ENCODE measurements at regions not wholly inside any gene's neighbourhood (a gene's known extent, or its start where the extent isn't known, plus 50 kb on each side); places are given as distances from the start of the nearest gene placed in this dataset.

GRCh38 chr6:9062596-9062995, 627.3 kb upstream of the SLC35B3 start:
- no peak overlapping the region for H3K9ac ChIP-seq (ENCODE audit: insufficient read depth in 1 of 2, low read length in 2 of 2)
- 71 to 76% methylated on average over 1 to 2 of the region's 2 CpGs for WGBS, 2 donors
- H3K4me1 ChIP-seq (ENCODE audit: control insufficient read depth in 5 of 5, insufficient read depth in 5 of 5, low read length in 5 of 5) = peaks cover 0 to 14% (median 0%) of the 10 kb centered on the region in 5 donors
- ATAC-seq (ENCODE audit: insufficient read depth, low FRiP score) = no peak
- no peak overlapping the region for H3K27ac ChIP-seq (ENCODE audit: low read depth in 1 of 2, low read length in 1 of 2)
- DNase-seq = peak in 2 of 3 donors; percentile 80 to 91
- H3K4me3 ChIP-seq = no peak overlapping the region
- H3K27me3 ChIP-seq (ENCODE audit: control insufficient read depth in 3 of 3, insufficient read depth in 3 of 3, low read length in 2 of 3) = no peaks in the 10 kb centered on the region
- no peaks in the 10 kb centered on the region for H3K9me3 ChIP-seq (ENCODE audit: control insufficient read depth in 4 of 4, insufficient read depth in 3 of 4, low read length in 3 of 4)
- no peak for TF ChIP-seq CTCF (IDR thresholded peaks at IDR 0.05; ENCODE audit: control extremely low read depth, extremely low read depth)
- H3K36me3 ChIP-seq (ENCODE audit: control insufficient read depth in 4 of 4, insufficient read depth in 4 of 4, low read length in 4 of 4) = no peaks in the 10 kb centered on the region

GRCh38 chr6:9057937-9058336, 622.6 kb upstream of the SLC35B3 start:
- TF ChIP-seq CTCF (IDR thresholded peaks at IDR 0.05; ENCODE audit: control extremely low read depth, extremely low read depth) = no peak
- no peak overlapping the region for H3K4me3 ChIP-seq
- DNase-seq (peak in 2 of 3 donors; percentile 21 to 31), ATAC-seq (ENCODE audit: insufficient read depth, low FRiP score) (no peak)
- peaks cover 0 to 11% (median 0%) of the 10 kb centered on the region in 5 donors for H3K4me1 ChIP-seq (ENCODE audit: control insufficient read depth in 5 of 5, insufficient read depth in 5 of 5, low read length in 5 of 5)
- H3K36me3 ChIP-seq (ENCODE audit: control insufficient read depth in 4 of 4, insufficient read depth in 4 of 4, low read length in 4 of 4) = no peaks in the 10 kb centered on the region
- no peaks in the 10 kb centered on the region for H3K27me3 ChIP-seq (ENCODE audit: control insufficient read depth in 3 of 3, insufficient read depth in 3 of 3, low read length in 2 of 3)
- H3K9ac ChIP-seq (ENCODE audit: insufficient read depth in 1 of 2, low read length in 2 of 2) = no peak overlapping the region
- no peak overlapping the region for H3K27ac ChIP-seq (ENCODE audit: low read depth in 1 of 2, low read length in 1 of 2)
- WGBS, 2 donors = 61 to 75% methylated on average over 2 of the region's 2 CpGs
- H3K9me3 ChIP-seq (ENCODE audit: control insufficient read depth in 4 of 4, insufficient read depth in 3 of 4, low read length in 3 of 4) = no peaks in the 10 kb centered on the region

GRCh38 chr6:9056556-9056955, 621.2 kb upstream of the SLC35B3 start:
- WGBS, 2 donors = 44 to 94% methylated on average over 2 of the region's 2 CpGs
- Histone ChIP-seq H3K36me3 (ENCODE audit: control insufficient read depth in 4 of 4, insufficient read depth in 4 of 4, low read length in 4 of 4) (no peaks in the 10 kb centered on the region), H3K27me3 (ENCODE audit: control insufficient read depth in 3 of 3, insufficient read depth in 3 of 3, low read length in 2 of 3) (no peaks in the 10 kb centered on the region), H3K4me3 (no peak overlapping the region), H3K27ac (ENCODE audit: low read depth in 1 of 2, low read length in 1 of 2) (no peak overlapping the region), H3K9ac (ENCODE audit: insufficient read depth in 1 of 2, low read length in 2 of 2) (no peak overlapping the region), H3K4me1 (ENCODE audit: control insufficient read depth in 5 of 5, insufficient read depth in 5 of 5, low read length in 5 of 5) (peaks cover 0 to under 1% (median 0%) of the 10 kb centered on the region in 5 donors), H3K9me3 (ENCODE audit: control insufficient read depth in 4 of 4, insufficient read depth in 3 of 4, low read length in 3 of 4) (no peaks in the 10 kb centered on the region)
- no peak for TF ChIP-seq CTCF (IDR thresholded peaks at IDR 0.05; ENCODE audit: control extremely low read depth, extremely low read depth)
- ATAC-seq (ENCODE audit: insufficient read depth, low FRiP score) (no peak), DNase-seq (no peak)

- no peaks in the 10 kb centered on the region for H3K27me3 ChIP-seq (ENCODE audit: control insufficient read depth in 3 of 3, insufficient read depth in 3 of 3, low read length in 2 of 3)
- no peak overlapping the region for H3K4me3 ChIP-seq
- ATAC-seq (ENCODE audit: insufficient read depth, low FRiP score) (no peak), DNase-seq (peak in 2 of 3 donors; percentile 40 to 41)
- no peak overlapping the region for H3K27ac ChIP-seq (ENCODE audit: low read depth in 1 of 2, low read length in 1 of 2)
- no peak for TF ChIP-seq CTCF (IDR thresholded peaks at IDR 0.05; ENCODE audit: control extremely low read depth, extremely low read depth)
- H3K9ac ChIP-seq (ENCODE audit: insufficient read depth in 1 of 2, low read length in 2 of 2) = no peak overlapping the region
- peaks cover 0 to 9% (median under 1%) of the 10 kb centered on the region in 4 donors for H3K9me3 ChIP-seq (ENCODE audit: control insufficient read depth in 4 of 4, insufficient read depth in 3 of 4, low read length in 3 of 4)
- peaks cover 0 to 5% (median 0%) of the 10 kb centered on the region in 5 donors for H3K4me1 ChIP-seq (ENCODE audit: control insufficient read depth in 5 of 5, insufficient read depth in 5 of 5, low read length in 5 of 5)
- H3K36me3 ChIP-seq (ENCODE audit: control insufficient read depth in 4 of 4, insufficient read depth in 4 of 4, low read length in 4 of 4) = no peaks in the 10 kb centered on the region
- 86 to 87% methylated on average over 3 of the region's 3 CpGs for WGBS, 2 donors
Measured at GRCh38 chr6:9044426-9044825, 609.1 kb upstream of the SLC35B3 start.
